ENCODE measurements at regions not wholly inside any gene's neighbourhood (a gene's known extent, or its start where the extent isn't known, plus 50 kb on each side); places are given as distances from the start of the nearest gene placed in this dataset.

DNA sequence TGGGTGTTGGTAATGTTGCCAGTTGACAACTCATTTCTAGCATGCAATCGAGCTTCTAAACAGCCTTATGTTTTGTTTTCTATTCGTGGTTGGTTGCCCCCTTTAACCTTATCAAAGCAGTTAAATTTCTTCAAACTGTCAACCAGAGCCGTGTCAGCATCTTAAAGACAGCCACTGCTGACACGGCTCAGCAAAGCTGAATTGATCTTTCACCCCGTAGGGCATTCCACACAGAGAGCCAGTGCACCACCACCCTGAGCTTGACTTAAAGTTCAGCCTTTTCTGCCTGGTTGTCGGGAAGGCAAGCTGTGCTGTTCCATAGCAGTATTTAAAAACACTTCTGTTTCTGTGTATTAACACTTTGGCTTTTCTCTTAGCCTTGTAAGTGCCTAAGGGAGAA, 355.0 kb upstream of the CHST9 start:
- TF ChIP-seq, protein P1, sequence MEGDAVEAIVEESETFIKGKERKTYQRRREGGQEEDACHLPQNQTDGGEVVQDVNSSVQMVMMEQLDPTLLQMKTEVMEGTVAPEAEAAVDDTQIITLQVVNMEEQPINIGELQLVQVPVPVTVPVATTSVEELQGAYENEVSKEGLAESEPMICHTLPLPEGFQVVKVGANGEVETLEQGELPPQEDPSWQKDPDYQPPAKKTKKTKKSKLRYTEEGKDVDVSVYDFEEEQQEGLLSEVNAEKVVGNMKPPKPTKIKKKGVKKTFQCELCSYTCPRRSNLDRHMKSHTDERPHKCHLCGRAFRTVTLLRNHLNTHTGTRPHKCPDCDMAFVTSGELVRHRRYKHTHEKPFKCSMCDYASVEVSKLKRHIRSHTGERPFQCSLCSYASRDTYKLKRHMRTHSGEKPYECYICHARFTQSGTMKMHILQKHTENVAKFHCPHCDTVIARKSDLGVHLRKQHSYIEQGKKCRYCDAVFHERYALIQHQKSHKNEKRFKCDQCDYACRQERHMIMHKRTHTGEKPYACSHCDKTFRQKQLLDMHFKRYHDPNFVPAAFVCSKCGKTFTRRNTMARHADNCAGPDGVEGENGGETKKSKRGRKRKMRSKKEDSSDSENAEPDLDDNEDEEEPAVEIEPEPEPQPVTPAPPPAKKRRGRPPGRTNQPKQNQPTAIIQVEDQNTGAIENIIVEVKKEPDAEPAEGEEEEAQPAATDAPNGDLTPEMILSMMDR (conservative IDR thresholded peaks at IDR 0.05; ENCODE audit: low read depth, low read length), result no peak
- no peak for TF ChIP-seq MAZ (IDR thresholded peaks at IDR 0.05; ENCODE audit: borderline replicate concordance, low read depth, low read length)
- TF ChIP-seq SMC3 (IDR thresholded peaks at IDR 0.05; ENCODE audit: low read depth, low read length), result no peak
- no peak for TF ChIP-seq RFX5 (IDR thresholded peaks at IDR 0.05; ENCODE audit: low read depth, low read length)
- no peak for TF ChIP-seq BHLHE40 (IDR thresholded peaks at IDR 0.05; ENCODE audit: low read depth, low read length)
- no peak for TF ChIP-seq RAD21 (IDR thresholded peaks at IDR 0.05; ENCODE audit: low read length)
- no peak for TF ChIP-seq FOS (IDR thresholded peaks at IDR 0.05; ENCODE audit: low read depth, low read length)
- TF ChIP-seq RCOR1 (IDR thresholded peaks at IDR 0.05; ENCODE audit: insufficient replicate concordance, low read length), result no peak
- no peak for TF ChIP-seq POLR2A (IDR thresholded peaks at IDR 0.05; ENCODE audit: low read depth, low read length)
- TF ChIP-seq USF2 (IDR thresholded peaks at IDR 0.05; ENCODE audit: low read depth, low read length), result no peak
- no peak for TF ChIP-seq CEBPB (IDR thresholded peaks at IDR 0.05; ENCODE audit: low read depth, low read length)
- TF ChIP-seq MXI1 (IDR thresholded peaks at IDR 0.05; ENCODE audit: borderline replicate concordance, low read depth, low read length), result no peak
- no peak for TF ChIP-seq NFE2L2 (IDR thresholded peaks at IDR 0.05; ENCODE audit: low read depth, low read length)
